Testis (tissue), 2 donors: ENCODE measurements at regions not wholly inside any gene's neighbourhood (a gene's known extent, or its start where the extent isn't known, plus 50 kb on each side); places are given as distances from the start of the nearest gene placed in this dataset.

Experiments used
- CTCF ChIP-seq, 3 experiments: fragments of 450-650 bp in 2 of 3; fragments of 200-600 bp in 1 of 3; sonication (generic) in 1 of 3; IDR thresholded peaks; one replicate each; pipeline ENCODE4 v1.5.1; 2016 to 2019; ENCODE audit warnings: antibody characterized with exemption in 3 of 3, mild to moderate bottlenecking in 2 of 3, moderate library complexity in 1 of 3
- POLR2A ChIP-seq: fragments of 450-650 bp; IDR thresholded peaks from one replicate; pipeline ENCODE4 v1.6.1; 2017; ENCODE audit warnings: antibody characterized with exemption, mild to moderate bottlenecking, moderate library complexity

- TF ChIP-seq POLR2A (no peak), CTCF (IDR thresholded peaks at IDR 0.05) (peak in 1 of 3 experiments; percentile 26)
Measured at GRCh38 chr11:32006799-32007388, 84.0 kb upstream of the RCN1 start.
